ENCODE measurements at regions not wholly inside any gene's neighbourhood (a gene's known extent, or its start where the extent isn't known, plus 50 kb on each side); places are given as distances from the start of the nearest gene placed in this dataset.

DNA sequence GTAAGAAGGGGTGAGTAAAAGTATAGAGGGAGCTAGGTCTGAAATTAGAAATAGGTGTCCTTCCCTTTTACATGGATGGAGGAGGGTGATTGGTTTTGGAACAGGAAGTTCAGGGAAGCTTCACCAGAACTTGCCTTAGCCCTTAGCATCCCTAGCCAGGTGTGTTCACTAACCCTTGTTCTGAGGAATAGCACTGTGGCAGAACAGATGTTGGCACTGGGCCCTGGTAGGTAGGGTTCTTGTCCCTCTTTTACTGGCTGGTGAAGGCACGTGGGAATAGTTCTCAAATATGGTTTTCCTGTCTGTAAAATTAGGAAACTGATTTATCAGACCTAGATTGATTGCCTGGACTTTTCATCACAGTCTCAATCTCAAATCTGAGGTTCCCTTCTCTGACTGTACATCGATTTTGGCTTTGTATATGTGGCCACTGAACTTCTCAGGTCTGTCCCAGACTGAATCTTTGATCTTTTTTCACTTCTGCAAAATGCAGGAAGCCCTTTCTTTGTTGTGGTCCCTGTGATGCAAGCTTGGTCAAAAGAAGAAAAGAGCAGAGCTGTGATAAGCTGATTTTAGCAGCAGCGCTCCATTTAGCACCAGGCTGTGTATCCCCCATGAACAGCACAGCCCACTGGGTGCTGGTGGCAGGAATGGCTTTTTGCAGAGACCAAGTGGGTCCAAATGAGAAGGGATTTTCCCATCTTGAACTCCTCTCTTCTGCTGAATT lies 86.2 kb upstream of the HTR2A start:
- TF ChIP-seq POLR2A (IDR thresholded peaks at IDR 0.05; ENCODE audit: low read depth, low read length) (no peak), POLR2AphosphoS5 (IDR thresholded peaks at IDR 0.05; ENCODE audit: low read depth, low read length) (no peak), TAF1 (IDR thresholded peaks at IDR 0.05; ENCODE audit: low read depth, low read length) (no peak), PAX5 (IDR thresholded peaks at IDR 0.05; ENCODE audit: insufficient read depth, low read length, severe bottlenecking) (peak; percentile 76), SPI1 (IDR thresholded peaks at IDR 0.05; ENCODE audit: low read depth, low read length) (peak; percentile 100)
